ENCODE measurements at regions not wholly inside any gene's neighbourhood (a gene's known extent, or its start where the extent isn't known, plus 50 kb on each side); places are given as distances from the start of the nearest gene placed in this dataset.

DNA sequence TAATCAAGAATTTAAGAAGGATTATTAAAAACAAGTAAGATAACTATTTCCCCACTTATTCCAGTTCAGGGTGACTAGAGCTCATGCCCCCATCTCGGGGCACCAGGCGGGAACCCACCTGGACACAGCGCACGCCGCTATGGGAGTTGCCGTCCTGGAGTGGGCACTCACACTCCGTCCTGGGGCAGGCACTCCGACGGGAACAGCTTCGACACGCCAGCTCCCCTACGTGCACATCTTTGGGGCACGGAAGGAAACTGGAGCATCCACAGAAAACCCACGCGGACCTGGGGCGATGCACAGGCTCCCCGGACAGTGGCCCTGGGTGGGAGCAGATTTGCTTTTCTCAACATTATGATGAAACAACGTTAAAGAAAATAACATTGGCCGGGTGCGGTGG, 52.0 kb upstream of the GATA5 start:
- CTCF ChIA-PET = no interaction called here
- no peak overlapping the region for H3K9ac ChIP-seq (ENCODE audit: low read length)
- BruUV-seq (replicated peaks) = no TSS peak
- TF ChIP-seq EGR1 (IDR thresholded peaks at IDR 0.05; ENCODE audit: low read depth) = no peak
- TF ChIP-seq, protein P1, sequence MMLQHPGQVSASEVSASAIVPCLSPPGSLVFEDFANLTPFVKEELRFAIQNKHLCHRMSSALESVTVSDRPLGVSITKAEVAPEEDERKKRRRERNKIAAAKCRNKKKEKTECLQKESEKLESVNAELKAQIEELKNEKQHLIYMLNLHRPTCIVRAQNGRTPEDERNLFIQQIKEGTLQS (IDR thresholded peaks at IDR 0.05) = no peak
- TF ChIP-seq CBX3 (IDR thresholded peaks at IDR 0.05; ENCODE audit: low read depth) = no peak
- TF ChIP-seq, protein P2, sequence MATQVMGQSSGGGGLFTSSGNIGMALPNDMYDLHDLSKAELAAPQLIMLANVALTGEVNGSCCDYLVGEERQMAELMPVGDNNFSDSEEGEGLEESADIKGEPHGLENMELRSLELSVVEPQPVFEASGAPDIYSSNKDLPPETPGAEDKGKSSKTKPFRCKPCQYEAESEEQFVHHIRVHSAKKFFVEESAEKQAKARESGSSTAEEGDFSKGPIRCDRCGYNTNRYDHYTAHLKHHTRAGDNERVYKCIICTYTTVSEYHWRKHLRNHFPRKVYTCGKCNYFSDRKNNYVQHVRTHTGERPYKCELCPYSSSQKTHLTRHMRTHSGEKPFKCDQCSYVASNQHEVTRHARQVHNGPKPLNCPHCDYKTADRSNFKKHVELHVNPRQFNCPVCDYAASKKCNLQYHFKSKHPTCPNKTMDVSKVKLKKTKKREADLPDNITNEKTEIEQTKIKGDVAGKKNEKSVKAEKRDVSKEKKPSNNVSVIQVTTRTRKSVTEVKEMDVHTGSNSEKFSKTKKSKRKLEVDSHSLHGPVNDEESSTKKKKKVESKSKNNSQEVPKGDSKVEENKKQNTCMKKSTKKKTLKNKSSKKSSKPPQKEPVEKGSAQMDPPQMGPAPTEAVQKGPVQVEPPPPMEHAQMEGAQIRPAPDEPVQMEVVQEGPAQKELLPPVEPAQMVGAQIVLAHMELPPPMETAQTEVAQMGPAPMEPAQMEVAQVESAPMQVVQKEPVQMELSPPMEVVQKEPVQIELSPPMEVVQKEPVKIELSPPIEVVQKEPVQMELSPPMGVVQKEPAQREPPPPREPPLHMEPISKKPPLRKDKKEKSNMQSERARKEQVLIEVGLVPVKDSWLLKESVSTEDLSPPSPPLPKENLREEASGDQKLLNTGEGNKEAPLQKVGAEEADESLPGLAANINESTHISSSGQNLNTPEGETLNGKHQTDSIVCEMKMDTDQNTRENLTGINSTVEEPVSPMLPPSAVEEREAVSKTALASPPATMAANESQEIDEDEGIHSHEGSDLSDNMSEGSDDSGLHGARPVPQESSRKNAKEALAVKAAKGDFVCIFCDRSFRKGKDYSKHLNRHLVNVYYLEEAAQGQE (IDR thresholded peaks at IDR 0.05; ENCODE audit: low read depth) = no peak
- TF ChIP-seq YY1 (IDR thresholded peaks at IDR 0.05; ENCODE audit: extremely low read depth, insufficient replicate concordance, low read depth, low read length) = no peak
- no peak for TF ChIP-seq EZH2phosphoT487 (IDR thresholded peaks at IDR 0.05; ENCODE audit: borderline replicate concordance)
- TF ChIP-seq FOSL1 (IDR thresholded peaks at IDR 0.05; ENCODE audit: low read depth) = no peak
- no peak for TF ChIP-seq ELF1 (IDR thresholded peaks at IDR 0.05; ENCODE audit: borderline replicate concordance, low read depth)
- TF ChIP-seq, protein P3, sequence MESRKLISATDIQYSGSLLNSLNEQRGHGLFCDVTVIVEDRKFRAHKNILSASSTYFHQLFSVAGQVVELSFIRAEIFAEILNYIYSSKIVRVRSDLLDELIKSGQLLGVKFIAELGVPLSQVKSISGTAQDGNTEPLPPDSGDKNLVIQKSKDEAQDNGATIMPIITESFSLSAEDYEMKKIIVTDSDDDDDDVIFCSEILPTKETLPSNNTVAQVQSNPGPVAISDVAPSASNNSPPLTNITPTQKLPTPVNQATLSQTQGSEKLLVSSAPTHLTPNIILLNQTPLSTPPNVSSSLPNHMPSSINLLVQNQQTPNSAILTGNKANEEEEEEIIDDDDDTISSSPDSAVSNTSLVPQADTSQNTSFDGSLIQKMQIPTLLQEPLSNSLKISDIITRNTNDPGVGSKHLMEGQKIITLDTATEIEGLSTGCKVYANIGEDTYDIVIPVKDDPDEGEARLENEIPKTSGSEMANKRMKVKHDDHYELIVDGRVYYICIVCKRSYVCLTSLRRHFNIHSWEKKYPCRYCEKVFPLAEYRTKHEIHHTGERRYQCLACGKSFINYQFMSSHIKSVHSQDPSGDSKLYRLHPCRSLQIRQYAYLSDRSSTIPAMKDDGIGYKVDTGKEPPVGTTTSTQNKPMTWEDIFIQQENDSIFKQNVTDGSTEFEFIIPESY (IDR thresholded peaks at IDR 0.05; ENCODE audit: extremely low read depth, insufficient replicate concordance, low read length) = no peak
- no peak for TF ChIP-seq SP1 (IDR thresholded peaks at IDR 0.05; ENCODE audit: low read depth)
- RAD21 ChIA-PET (ENCODE audit: low non-redundant PET in 1 of 2, low total read pairs in 2 of 2, uncharacterized antibody in 2 of 2, unreplicated experiment in 2 of 2) = no interaction called here
- no peaks in the 10 kb centered on the region for H3K27me3 ChIP-seq (ENCODE audit: insufficient read depth, low read length)
- no peaks in the 10 kb centered on the region for H3K9me2 ChIP-seq (ENCODE audit: insufficient read depth)
- POLR2A ChIA-PET = no interaction called here
- H3K36me3 ChIP-seq (ENCODE audit: control insufficient read depth in 1 of 2, insufficient read depth in 2 of 2, low read length in 2 of 2) = no peaks in the 10 kb centered on the region
- H2AFZ ChIP-seq (ENCODE audit: low read depth, low read length, poor library complexity, severe bottlenecking) = no peak overlapping the region
- peaks cover 11 to 18% of the 10 kb centered on the region in 2 experiments for H3K4me1 ChIP-seq (ENCODE audit: control insufficient read depth in 1 of 2, insufficient read depth in 2 of 2, low read length in 2 of 2)
- ATAC-seq (no peak), DNase-seq (ENCODE audit: low read depth, low spot score) (no peak)
- intact Hi-C loops (cut with micrococcal nuclease) = no loop called here
- no peaks in the 10 kb centered on the region for H3K9me3 ChIP-seq (ENCODE audit: control insufficient read depth in 1 of 2, insufficient read depth in 1 of 2, low read depth in 1 of 2, low read length in 2 of 2)
- H3K4me2 ChIP-seq (ENCODE audit: low read length) = no peak overlapping the region
- no peaks in the 10 kb centered on the region for H4K20me1 ChIP-seq (ENCODE audit: insufficient read depth)
- no peak overlapping the region for H3K4me3 ChIP-seq (replicated peaks in 1 of 2; ENCODE audit: low read depth in 1 of 2, low read length in 2 of 2)
- no peak overlapping the region for H3K27ac ChIP-seq (ENCODE audit: low read depth, low read length)
- no peaks in the 10 kb centered on the region for H3K79me2 ChIP-seq (ENCODE audit: insufficient read depth, low read length)
